ENCODE measurements at regions not wholly inside any gene's neighbourhood (a gene's known extent, or its start where the extent isn't known, plus 50 kb on each side); places are given as distances from the start of the nearest gene placed in this dataset.

GRCh38 chr10:128610113-128610512 lies 483.9 kb upstream of the MKI67 start:
- H3K4me3 ChIP-seq, result no peak overlapping the region
- H3K27ac ChIP-seq, result no peak overlapping the region
- no peak overlapping the region for H3K4me2 ChIP-seq
- 94% methylated on average over 4 of the region's 4 CpGs for WGBS (ENCODE audit: low lambda C conversion rate, missing lambda C conversion rate)
- H3K36me3 ChIP-seq (replicated peaks; ENCODE audit: insufficient read depth, low read depth), result no peaks in the 10 kb centered on the region
- H3K9me2 ChIP-seq (replicated peaks; ENCODE audit: insufficient read depth), result no peaks in the 10 kb centered on the region
- H2AFZ ChIP-seq, result no peak overlapping the region
- no peaks in the 10 kb centered on the region for H3K79me2 ChIP-seq
- TF ChIP-seq EZH2 (IDR thresholded peaks at IDR 0.05; ENCODE audit: borderline replicate concordance) (no peak), EZH2phosphoT487 (IDR thresholded peaks at IDR 0.05; ENCODE audit: low read depth, severe bottlenecking, unreplicated experiment) (no peak)
- TF ChIP-seq, protein P1, sequence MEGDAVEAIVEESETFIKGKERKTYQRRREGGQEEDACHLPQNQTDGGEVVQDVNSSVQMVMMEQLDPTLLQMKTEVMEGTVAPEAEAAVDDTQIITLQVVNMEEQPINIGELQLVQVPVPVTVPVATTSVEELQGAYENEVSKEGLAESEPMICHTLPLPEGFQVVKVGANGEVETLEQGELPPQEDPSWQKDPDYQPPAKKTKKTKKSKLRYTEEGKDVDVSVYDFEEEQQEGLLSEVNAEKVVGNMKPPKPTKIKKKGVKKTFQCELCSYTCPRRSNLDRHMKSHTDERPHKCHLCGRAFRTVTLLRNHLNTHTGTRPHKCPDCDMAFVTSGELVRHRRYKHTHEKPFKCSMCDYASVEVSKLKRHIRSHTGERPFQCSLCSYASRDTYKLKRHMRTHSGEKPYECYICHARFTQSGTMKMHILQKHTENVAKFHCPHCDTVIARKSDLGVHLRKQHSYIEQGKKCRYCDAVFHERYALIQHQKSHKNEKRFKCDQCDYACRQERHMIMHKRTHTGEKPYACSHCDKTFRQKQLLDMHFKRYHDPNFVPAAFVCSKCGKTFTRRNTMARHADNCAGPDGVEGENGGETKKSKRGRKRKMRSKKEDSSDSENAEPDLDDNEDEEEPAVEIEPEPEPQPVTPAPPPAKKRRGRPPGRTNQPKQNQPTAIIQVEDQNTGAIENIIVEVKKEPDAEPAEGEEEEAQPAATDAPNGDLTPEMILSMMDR (IDR thresholded peaks at IDR 0.05; ENCODE audit: poor library complexity), result no peak
- no peaks in the 10 kb centered on the region for H3K4me1 ChIP-seq (ENCODE audit: insufficient read depth)
- H3K27me3 ChIP-seq, result no peaks in the 10 kb centered on the region
- H3K9me3 ChIP-seq (ENCODE audit: low read depth), result no peaks in the 10 kb centered on the region
- no peak for DNase-seq (ENCODE audit: low spot score)
- no peaks in the 10 kb centered on the region for H4K20me1 ChIP-seq (ENCODE audit: insufficient read depth, poor library complexity, severe bottlenecking)

DNA sequence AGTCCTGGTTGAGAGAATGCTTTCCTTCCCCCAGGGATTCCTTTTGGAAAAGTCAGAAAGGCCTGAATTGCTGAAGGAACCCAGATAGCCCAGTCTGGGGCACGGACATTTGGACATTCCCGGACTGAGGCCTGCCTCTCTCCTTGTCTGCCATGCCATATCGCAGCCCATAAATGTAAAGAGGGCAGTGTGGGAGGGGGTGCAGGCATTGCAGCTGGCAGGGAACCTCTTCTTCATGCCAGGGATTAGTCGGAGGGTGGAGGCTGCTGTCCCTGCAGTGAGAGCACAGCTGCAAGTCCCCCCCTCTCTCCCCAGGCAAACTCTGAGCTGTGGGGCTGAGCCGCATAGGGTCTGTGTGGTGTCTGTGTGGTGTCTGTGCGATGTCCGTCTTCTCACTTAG lies 486.0 kb upstream of the MKI67 start:
- TF ChIP-seq EZH2 (IDR thresholded peaks at IDR 0.05; ENCODE audit: borderline replicate concordance) (no peak), EZH2phosphoT487 (IDR thresholded peaks at IDR 0.05; ENCODE audit: low read depth, severe bottlenecking, unreplicated experiment) (no peak)
- TF ChIP-seq, protein P1 (IDR thresholded peaks at IDR 0.05; ENCODE audit: poor library complexity), result no peak
- no peak overlapping the region for H3K4me2 ChIP-seq
- no peak overlapping the region for H3K27ac ChIP-seq
- H3K4me3 ChIP-seq, result no peak overlapping the region
- no peaks in the 10 kb centered on the region for H3K27me3 ChIP-seq
- no peaks in the 10 kb centered on the region for H3K9me3 ChIP-seq (ENCODE audit: low read depth)
- H4K20me1 ChIP-seq (ENCODE audit: insufficient read depth, poor library complexity, severe bottlenecking), result no peaks in the 10 kb centered on the region
- no peaks in the 10 kb centered on the region for H3K36me3 ChIP-seq (replicated peaks; ENCODE audit: insufficient read depth, low read depth)
- no peaks in the 10 kb centered on the region for H3K4me1 ChIP-seq (ENCODE audit: insufficient read depth)
- WGBS (ENCODE audit: low lambda C conversion rate, missing lambda C conversion rate), result 85% methylated on average over 7 of the region's 7 CpGs
- no peak overlapping the region for H2AFZ ChIP-seq
- no peaks in the 10 kb centered on the region for H3K79me2 ChIP-seq
- no peak for DNase-seq (ENCODE audit: low spot score)
- H3K9me2 ChIP-seq (replicated peaks; ENCODE audit: insufficient read depth), result no peaks in the 10 kb centered on the region

GRCh38 chr10:128612631-128613030 lies 486.4 kb upstream of the MKI67 start:
- no peak overlapping the region for H3K4me3 ChIP-seq
- 94% methylated on average over 9 of the region's 9 CpGs for WGBS (ENCODE audit: low lambda C conversion rate, missing lambda C conversion rate)
- H3K4me2 ChIP-seq, result no peak overlapping the region
- no peaks in the 10 kb centered on the region for H3K27me3 ChIP-seq
- no peaks in the 10 kb centered on the region for H4K20me1 ChIP-seq (ENCODE audit: insufficient read depth, poor library complexity, severe bottlenecking)
- no peaks in the 10 kb centered on the region for H3K36me3 ChIP-seq (replicated peaks; ENCODE audit: insufficient read depth, low read depth)
- TF ChIP-seq, protein P1 (IDR thresholded peaks at IDR 0.05; ENCODE audit: poor library complexity), result no peak
- TF ChIP-seq EZH2phosphoT487 (IDR thresholded peaks at IDR 0.05; ENCODE audit: low read depth, severe bottlenecking, unreplicated experiment) (no peak), EZH2 (IDR thresholded peaks at IDR 0.05; ENCODE audit: borderline replicate concordance) (no peak)
- no peak overlapping the region for H2AFZ ChIP-seq
- DNase-seq (ENCODE audit: low spot score), result no peak
- no peak overlapping the region for H3K27ac ChIP-seq
- H3K9me3 ChIP-seq (ENCODE audit: low read depth), result no peaks in the 10 kb centered on the region
- H3K4me1 ChIP-seq (ENCODE audit: insufficient read depth), result no peaks in the 10 kb centered on the region
- no peaks in the 10 kb centered on the region for H3K79me2 ChIP-seq
- no peaks in the 10 kb centered on the region for H3K9me2 ChIP-seq (replicated peaks; ENCODE audit: insufficient read depth)
